Sigmoid colon (tissue), 6 donors: ENCODE measurements at regions not wholly inside any gene's neighbourhood (a gene's known extent, or its start where the extent isn't known, plus 50 kb on each side); places are given as distances from the start of the nearest gene placed in this dataset.
A peak's percentile ranks its signal among the peaks of the same experiment; 100 is the strongest.

Source experiments
- DNase-seq: peaks from one replicate; pipeline ENCODE4 v3.0.0-alpha.2; 2019
- H3K27ac ChIP-seq, 4 donors: fragments of 200-600 bp; sonication (generic); one replicate each; pipeline ENCODE4 v1.5.1; 2016 to 2019; ENCODE audit warnings: mild to moderate bottlenecking in 1 of 4
- H3K27me3 ChIP-seq, 3 donors: fragments of 200-600 bp; sonication (generic); one replicate each; pipeline ENCODE4 v1.5.1; 2019; ENCODE audit warnings: mild to moderate bottlenecking in 1 of 3
- H3K36me3 ChIP-seq, 4 donors: fragments of 200-600 bp; sonication (generic); one replicate each; pipeline ENCODE4 v1.5.1; 2016 to 2019
- H3K4me1 ChIP-seq, 4 donors: fragments of 200-600 bp; sonication (generic); one replicate each; pipeline ENCODE4 v1.5.1; 2017 to 2019
- H3K4me3 ChIP-seq, 4 donors: fragments of 200-600 bp; sonication (generic); one replicate each; pipeline ENCODE4 v1.5.1; 2017 to 2019; ENCODE audit warnings: mild to moderate bottlenecking in 2 of 4, moderate library complexity in 1 of 4
- H3K9me3 ChIP-seq, 4 donors: fragments of 200-600 bp in 3 of 4; sonication (generic) in 3 of 4; one replicate each; pipeline versions ENCODE4 v1.5.1 to v1.6.1; 2013 to 2019
- CTCF ChIP-seq, 4 experiments: fragments of 450-650 bp in 3 of 4; fragments of 200-600 bp in 1 of 4; IDR thresholded peaks; one replicate each; pipeline ENCODE4 v1.5.1; 2016 to 2019; ENCODE audit warnings: antibody characterized with exemption in 4 of 4, mild to moderate bottlenecking in 3 of 4, moderate library complexity in 2 of 4
- EP300 ChIP-seq, 4 donors: sonication (generic); formaldehyde crosslinking; IDR thresholded peaks; one replicate each; pipeline ENCODE4 v1.6.1; 2017; ENCODE audit warnings: antibody characterized with exemption in 4 of 4
- POLR2A ChIP-seq, 2 donors: fragments of 450-650 bp; IDR thresholded peaks; one replicate each; pipeline ENCODE4 v1.6.1; 2016; ENCODE audit warnings: antibody characterized with exemption in 2 of 2, mild to moderate bottlenecking in 2 of 2, moderate library complexity in 2 of 2
- POLR2AphosphoS5 ChIP-seq, 4 donors: sonication (generic); formaldehyde crosslinking; IDR thresholded peaks; one replicate each; pipeline ENCODE4 v1.6.1; 2017; ENCODE audit warnings: antibody characterized with exemption in 4 of 4
- WGBS, 2 donors: extraction: QIAGEN DNeasy Blood & Tissue Kit; methylation state at CpG; one replicate each; pipeline ENCODE4 v1.1.7; 2013; 5-methylcytosine and 5-hydroxymethylcytosine counted together
- intact Hi-C: fragments of 100-400 bp; cut with DNase I; formaldehyde crosslinking; loops from one replicate; pipeline ENCODE4 v1.15.1; 2023
- donor health status: healthy with polysubstance abuse.
- donor health status: healthy.

GRCh38 chr2:18932853-18933252 lies 343.5 kb upstream of the NT5C1B start:
- TF ChIP-seq POLR2AphosphoS5 (IDR thresholded peaks at IDR 0.05): no peak
- TF ChIP-seq CTCF (IDR thresholded peaks at IDR 0.05): no peak
- TF ChIP-seq EP300 (IDR thresholded peaks at IDR 0.05): no peak
- TF ChIP-seq POLR2A (IDR thresholded peaks at IDR 0.05): no peak
- intact Hi-C loops: no loop called here
- H3K4me3 ChIP-seq: no peak overlapping the region
- no peaks in the 10 kb centered on the region for H3K36me3 ChIP-seq
- DNase-seq: no peak
- H3K27me3 ChIP-seq: no peaks in the 10 kb centered on the region
- no peak overlapping the region for H3K27ac ChIP-seq
- peaks cover 0 to 18% (median 18%) of the 10 kb centered on the region in 4 donors for H3K4me1 ChIP-seq
- 77 to 88% methylated on average over 4 of the region's 4 CpGs for WGBS, 2 donors
- no peaks in the 10 kb centered on the region for H3K9me3 ChIP-seq

GRCh38 chr2:18930971-18931370 lies 341.6 kb upstream of the NT5C1B start:
- intact Hi-C loops: no loop called here
- no peak for DNase-seq
- whole genome bisulfite sequencing, 2 donors: 83 to 94% methylated on average over 6 of the region's 6 CpGs
- H3K9me3 ChIP-seq: no peaks in the 10 kb centered on the region
- H3K27me3 ChIP-seq: no peaks in the 10 kb centered on the region
- TF ChIP-seq EP300 (IDR thresholded peaks at IDR 0.05) (no peak), CTCF (IDR thresholded peaks at IDR 0.05) (no peak), POLR2A (IDR thresholded peaks at IDR 0.05) (no peak), POLR2AphosphoS5 (IDR thresholded peaks at IDR 0.05) (no peak)
- peak overlapping the region in 2 of 4 donors; percentile 16 to 17 for H3K27ac ChIP-seq
- H3K36me3 ChIP-seq: no peaks in the 10 kb centered on the region
- peaks cover 0 to 28% (median 23%) of the 10 kb centered on the region in 4 donors for H3K4me1 ChIP-seq
- no peak overlapping the region for H3K4me3 ChIP-seq

DNA sequence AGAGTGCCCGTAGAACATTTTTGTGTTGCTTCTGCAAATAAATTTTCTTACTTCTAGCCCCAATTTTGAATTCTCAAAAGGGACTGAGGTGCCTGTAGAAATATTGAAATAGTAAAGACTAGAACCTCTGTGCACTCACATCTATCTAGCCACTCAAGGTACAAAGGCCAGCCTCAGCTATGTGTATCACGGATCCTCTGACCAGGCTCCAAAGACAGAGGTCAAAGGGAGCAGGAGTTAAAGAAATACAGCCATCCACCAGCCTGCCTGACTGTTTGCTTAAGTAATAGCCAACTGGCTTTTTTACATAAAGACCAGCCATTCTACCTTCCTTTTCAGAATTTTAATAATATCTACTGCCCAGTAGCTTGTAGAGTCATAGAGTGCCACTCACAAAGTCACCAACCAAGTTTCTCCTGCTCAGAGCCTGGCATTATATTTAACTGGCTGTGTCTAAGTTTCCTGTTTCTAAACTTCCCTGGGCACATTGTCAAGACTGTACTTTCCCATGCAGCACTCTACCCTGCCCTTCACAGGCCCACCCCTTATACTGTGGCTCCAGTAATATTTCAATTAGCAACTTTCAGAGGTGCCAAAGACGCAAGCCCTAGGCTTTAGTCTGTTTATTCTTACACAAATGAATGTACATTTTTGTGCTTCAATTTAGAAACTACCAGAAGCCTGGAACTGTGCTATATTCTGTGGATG lies 338.3 kb upstream of the NT5C1B start:
- no peak for DNase-seq
- intact Hi-C loops: no loop called here
- peak overlapping the region in 1 of 4 donors; percentile 43 for H3K27ac ChIP-seq
- H3K4me1 ChIP-seq: peaks cover 0 to 46% (median 37%) of the 10 kb centered on the region in 4 donors
- no peaks in the 10 kb centered on the region for H3K9me3 ChIP-seq
- H3K36me3 ChIP-seq: no peaks in the 10 kb centered on the region
- H3K4me3 ChIP-seq: no peak overlapping the region
- TF ChIP-seq POLR2AphosphoS5 (IDR thresholded peaks at IDR 0.05) (no peak), EP300 (IDR thresholded peaks at IDR 0.05) (no peak), POLR2A (IDR thresholded peaks at IDR 0.05) (no peak), CTCF (IDR thresholded peaks at IDR 0.05) (no peak)
- WGBS, 2 donors: 84 to 87% methylated on average over 3 of the region's 3 CpGs
- no peaks in the 10 kb centered on the region for H3K27me3 ChIP-seq

GRCh38 chr2:18926631-18927524 lies 337.5 kb upstream of the NT5C1B start:
- WGBS, 2 donors: 91 to 93% methylated on average over 9 of the region's 9 CpGs
- peaks cover 0 to 46% (median 37%) of the 10 kb centered on the region in 4 donors for H3K4me1 ChIP-seq
- H3K27me3 ChIP-seq: no peaks in the 10 kb centered on the region
- no peaks in the 10 kb centered on the region for H3K9me3 ChIP-seq
- TF ChIP-seq POLR2A (IDR thresholded peaks at IDR 0.05) (no peak), EP300 (IDR thresholded peaks at IDR 0.05) (no peak), CTCF (IDR thresholded peaks at IDR 0.05) (no peak), POLR2AphosphoS5 (IDR thresholded peaks at IDR 0.05) (no peak)
- no peak overlapping the region for H3K27ac ChIP-seq
- H3K4me3 ChIP-seq: no peak overlapping the region
- intact Hi-C loops: no loop called here
- no peak for DNase-seq
- H3K36me3 ChIP-seq: no peaks in the 10 kb centered on the region
